SK-N-MC (cell line): ENCODE measurements at regions not wholly inside any gene's neighbourhood (a gene's known extent, or its start where the extent isn't known, plus 50 kb on each side); places are given as distances from the start of the nearest gene placed in this dataset.

Source experiments
- DNase-seq: peaks from one replicate; pipeline ENCODE4 v3.0.0-alpha.2; 2011; ENCODE audit warnings: low read depth, low spot score
- H3K27ac ChIP-seq: fragments of 200-600 bp; sonication (generic); 2 replicates; pipeline ENCODE4 v1.5.1; 2016; ENCODE audit warnings: mixed run types
- H3K36me3 ChIP-seq: fragments of 200-600 bp; sonication (generic); 2 replicates; pipeline ENCODE4 v1.6.1; 2017; ENCODE audit warnings: antibody characterized with exemption, low read length, mixed read lengths; ENCODE audit not compliant: insufficient read depth
- H3K4me3 ChIP-seq: fragments of 200-600 bp; sonication (generic); 2 replicates; pipeline ENCODE4 v1.5.1; 2016
- H3K9ac ChIP-seq: fragments of 200-600 bp; sonication (generic); 2 replicates; pipeline ENCODE4 v1.8.0; 2017; ENCODE audit warnings: mixed run types, mixed read lengths; ENCODE audit not compliant: insufficient read length
- H3K9me3 ChIP-seq: fragments of 200-600 bp; sonication (generic); 2 replicates; pipeline ENCODE4 v1.6.1; 2017; ENCODE audit warnings: low read depth, mild to moderate bottlenecking, antibody characterized with exemption, low read length, moderate library complexity, mixed read lengths
- EZH2 ChIP-seq: fragments of 200-600 bp; sonication (generic); IDR thresholded peaks from one replicate; pipeline ENCODE4 v1.6.1; 2017; ENCODE audit warnings: antibody characterized with exemption
- FOXP2 ChIP-seq: optimal IDR thresholded peaks from 2 replicates; pipeline ENCODE3; 2011; ENCODE audit warnings: mild to moderate bottlenecking, moderate library complexity; ENCODE audit not compliant: insufficient read depth; ENCODE audit errors: extremely low read length, control extremely low read depth
- POLR2AphosphoS5 ChIP-seq: IDR thresholded peaks from 2 replicates; pipeline ENCODE4 v1.6.1; 2012; ENCODE audit warnings: mild to moderate bottlenecking, low read depth, low read length, borderline replicate concordance

- H3K9me3 ChIP-seq: no peaks in the 10 kb centered on the region; the same call in 1 of the 2 replicates
- H3K9ac ChIP-seq: no peak overlapping the region
- no peak overlapping the region for H3K4me3 ChIP-seq
- no peak for DNase-seq
- no peak overlapping the region for H3K27ac ChIP-seq
- TF ChIP-seq FOXP2: no peak
- no peak for TF ChIP-seq POLR2AphosphoS5
- TF ChIP-seq EZH2: no peak
- H3K36me3 ChIP-seq: no peaks in the 10 kb centered on the region
These were observed 252.4 kb upstream of the DAPK1 start for GRCh38 chr9:87245271-87245670.

GRCh38 chr9:87247097-87247496, 250.6 kb upstream of the DAPK1 start:
- H3K27ac ChIP-seq: no peak overlapping the region
- DNase-seq: no peak
- no peak overlapping the region for H3K9ac ChIP-seq
- H3K4me3 ChIP-seq: no peak overlapping the region
- H3K9me3 ChIP-seq: no peaks in the 10 kb centered on the region; the same call in 1 of the 2 replicates
- TF ChIP-seq POLR2AphosphoS5 (no peak), EZH2 (no peak), FOXP2 (no peak)
- no peaks in the 10 kb centered on the region for H3K36me3 ChIP-seq

- no peak overlapping the region for H3K27ac ChIP-seq
- H3K9me3 ChIP-seq: no peaks in the 10 kb centered on the region
- TF ChIP-seq FOXP2 (no peak), EZH2 (no peak), POLR2AphosphoS5 (no peak)
- no peak overlapping the region for H3K9ac ChIP-seq
- DNase-seq: no peak
- H3K4me3 ChIP-seq: no peak overlapping the region
- no peaks in the 10 kb centered on the region for H3K36me3 ChIP-seq
These were observed 248.6 kb upstream of the DAPK1 start for GRCh38 chr9:87249029-87249428.

- Histone ChIP-seq H3K36me3 (no peaks in the 10 kb centered on the region), H3K4me3 (no peak overlapping the region), H3K9me3 (no peaks in the 10 kb centered on the region), H3K9ac (no peak overlapping the region), H3K27ac (no peak overlapping the region)
- no peak for DNase-seq
- TF ChIP-seq POLR2AphosphoS5: no peak
- no peak for TF ChIP-seq FOXP2
- TF ChIP-seq EZH2: no peak
These were observed 247.5 kb upstream of the DAPK1 start for GRCh38 chr9:87250205-87250604.

GRCh38 chr9:87255431-87256155, 242.1 kb upstream of the DAPK1 start:
- no peak overlapping the region for H3K9ac ChIP-seq
- no peak for DNase-seq
- H3K36me3 ChIP-seq: no peaks in the 10 kb centered on the region
- H3K27ac ChIP-seq: no peak overlapping the region
- H3K4me3 ChIP-seq: no peak overlapping the region
- no peak for TF ChIP-seq POLR2AphosphoS5
- TF ChIP-seq EZH2: no peak
- no peak for TF ChIP-seq FOXP2
- no peaks in the 10 kb centered on the region for H3K9me3 ChIP-seq

- Histone ChIP-seq H3K4me3 (no peak overlapping the region), H3K27ac (no peak overlapping the region), H3K9ac (no peak overlapping the region), H3K36me3 (no peaks in the 10 kb centered on the region), H3K9me3 (no peaks in the 10 kb centered on the region)
- DNase-seq: no peak
- no peak for TF ChIP-seq FOXP2
- no peak for TF ChIP-seq POLR2AphosphoS5
- no peak for TF ChIP-seq EZH2
These were observed 240.7 kb upstream of the DAPK1 start for GRCh38 chr9:87256973-87257372.

DNA sequence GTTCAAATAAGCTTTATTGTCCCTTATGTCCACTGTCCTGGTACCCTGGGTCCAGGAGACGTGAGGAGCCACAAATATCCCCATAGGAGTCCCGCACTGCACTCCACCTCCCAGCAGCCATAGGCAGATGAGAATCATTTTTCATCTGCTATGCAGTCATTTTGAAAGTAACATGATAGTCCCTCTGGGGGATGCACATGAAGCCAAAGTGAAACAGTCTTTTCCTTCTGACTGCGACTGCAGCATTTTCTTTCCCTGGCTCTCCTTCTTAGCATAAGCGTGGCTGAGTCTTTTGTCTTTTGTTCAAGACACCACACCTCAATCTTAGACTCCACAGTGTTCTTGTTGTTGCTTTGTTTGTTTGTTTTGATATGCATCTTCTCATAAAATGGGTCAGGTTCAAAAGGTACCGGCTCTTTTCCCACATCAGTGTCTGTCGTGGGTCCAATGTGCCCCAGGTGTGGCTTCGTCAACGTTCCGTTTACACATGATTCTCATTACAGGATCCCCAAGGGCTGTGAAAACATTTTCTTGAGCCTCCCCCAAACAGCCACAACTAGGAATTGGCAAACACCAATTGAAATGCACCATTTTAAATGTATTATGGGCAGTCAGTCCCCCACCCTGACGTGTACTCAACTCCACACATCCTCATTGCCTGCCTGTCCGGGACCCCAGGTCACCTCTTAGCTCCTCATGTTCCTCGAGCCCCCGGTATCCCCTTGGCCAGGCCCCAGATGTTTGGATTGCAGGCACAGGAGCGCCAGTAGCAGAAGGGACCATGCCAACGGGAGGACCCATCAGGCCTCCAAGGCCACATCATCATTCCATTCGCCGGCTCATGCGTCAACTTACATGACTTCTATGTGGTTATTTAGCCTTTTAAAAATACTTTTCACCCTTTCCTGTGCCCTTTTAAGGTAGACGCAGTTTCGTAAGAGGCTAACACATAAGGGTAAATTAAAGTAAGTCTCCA, 237.8 kb upstream of the DAPK1 start:
- no peak for DNase-seq
- Histone ChIP-seq H3K9me3 (no peaks in the 10 kb centered on the region), H3K4me3 (no peak overlapping the region), H3K9ac (no peak overlapping the region), H3K36me3 (no peaks in the 10 kb centered on the region), H3K27ac (no peak overlapping the region)
- no peak for TF ChIP-seq EZH2
- TF ChIP-seq POLR2AphosphoS5: no peak
- TF ChIP-seq FOXP2: no peak

- TF ChIP-seq EZH2: no peak
- TF ChIP-seq FOXP2: no peak
- TF ChIP-seq POLR2AphosphoS5: no peak
These were observed 234.4 kb upstream of the DAPK1 start for GRCh38 chr9:87263291-87263690.

More at GRCh38 chr9:87263291-87263690, 234.4 kb upstream of the DAPK1 start:
- no peak overlapping the region for H3K4me3 ChIP-seq
- 0 out of 2 replicates have a peak, but pooled peaks cover 3% of the 10 kb centered on the region for H3K9me3 ChIP-seq
- no peaks in the 10 kb centered on the region for H3K36me3 ChIP-seq
- no peak overlapping the region for H3K9ac ChIP-seq
- H3K27ac ChIP-seq: no peak overlapping the region
- DNase-seq: no peak
